Astrocyte (in vitro differentiated cells and primary cell): ENCODE measurements at regions not wholly inside any gene's neighbourhood (a gene's known extent, or its start where the extent isn't known, plus 50 kb on each side); places are given as distances from the start of the nearest gene placed in this dataset.

Source experiments
- DNase-seq: peaks from one replicate; pipeline ENCODE4 v3.0.0-alpha.2; 2010; ENCODE audit warnings: low read depth
- FAIRE-seq: peaks from 2 replicates; lab custom pipeline; 2011; peaks lifted over from hg19 to GRCh38; lab: Jason Lieb, UNC
- H2AFZ ChIP-seq: 2 replicates; pipeline ENCODE4 v1.6.0; 2012; ENCODE audit warnings: low read depth, low read length, inconsistent platforms
- H3K27ac ChIP-seq: 2 replicates; pipeline ENCODE4 v1.5.1; 2011; ENCODE audit warnings: low read depth, low read length, inconsistent platforms
- H3K27me3 ChIP-seq: 2 replicates; pipeline ENCODE4 v1.6.0; 2011; ENCODE audit warnings: low read length, inconsistent platforms; ENCODE audit not compliant: insufficient read depth
- H3K36me3 ChIP-seq: 2 replicates; pipeline ENCODE4 v1.5.1; 2011; ENCODE audit warnings: low read length, inconsistent platforms; ENCODE audit not compliant: insufficient read depth
- H3K4me1 ChIP-seq: 2 replicates; pipeline ENCODE4 v1.5.1; 2011; ENCODE audit warnings: low read length, inconsistent platforms; ENCODE audit not compliant: insufficient read depth
- H3K4me2 ChIP-seq: 2 replicates; pipeline ENCODE4 v1.6.0; 2012; ENCODE audit warnings: low read length, inconsistent platforms
- H3K4me3 ChIP-seq: 2 replicates; pipeline ENCODE4 v1.5.1; 2011; ENCODE audit warnings: low read depth, mild to moderate bottlenecking, low read length, inconsistent platforms; ENCODE audit not compliant: insufficient read depth
- H3K79me2 ChIP-seq: 2 replicates; pipeline ENCODE4 v1.6.0; 2012; ENCODE audit warnings: mild to moderate bottlenecking, low read length, inconsistent platforms; ENCODE audit not compliant: insufficient read depth
- H3K9ac ChIP-seq: 2 replicates; pipeline ENCODE4 v1.6.0; 2012; ENCODE audit warnings: mild to moderate bottlenecking, low read length, inconsistent platforms
- H3K9me3 ChIP-seq: 2 replicates; pipeline ENCODE4 v1.5.1; 2012; ENCODE audit warnings: low read depth, mild to moderate bottlenecking, low read length, inconsistent platforms; ENCODE audit not compliant: insufficient read depth
- H4K20me1 ChIP-seq: 2 replicates; pipeline ENCODE4 v1.6.0; 2012; ENCODE audit warnings: low read length, inconsistent platforms; ENCODE audit not compliant: insufficient read depth
- H3K27ac Mint-ChIP-seq: one replicate; pipeline ENCODE4 v1.8.0; 2021; ENCODE audit warnings: mild to moderate bottlenecking, mixed read lengths; ENCODE audit not compliant: unreplicated experiment
- H3K27me3 Mint-ChIP-seq: one replicate; pipeline ENCODE4 v1.8.0; 2021; ENCODE audit warnings: low read depth, mixed read lengths; ENCODE audit not compliant: unreplicated experiment
- H3K36me3 Mint-ChIP-seq: one replicate; pipeline ENCODE4 v1.8.0; 2021; ENCODE audit warnings: low read depth, mixed read lengths; ENCODE audit not compliant: unreplicated experiment
- H3K4me1 Mint-ChIP-seq: one replicate; pipeline ENCODE4 v1.8.0; 2021; ENCODE audit warnings: low read depth, mixed read lengths; ENCODE audit not compliant: unreplicated experiment
- H3K4me3 Mint-ChIP-seq: one replicate; pipeline ENCODE4 v1.8.0; 2021; ENCODE audit warnings: mild to moderate bottlenecking, moderate library complexity, mixed read lengths; ENCODE audit not compliant: unreplicated experiment
- H3K9me3 Mint-ChIP-seq: one replicate; pipeline ENCODE4 v1.8.0; 2021; ENCODE audit warnings: mild to moderate bottlenecking, mixed read lengths; ENCODE audit not compliant: unreplicated experiment
- CTCF ChIP-seq: IDR thresholded peaks from 2 replicates; pipeline ENCODE4 v1.5.1; 2011; ENCODE audit warnings: low read depth, mild to moderate bottlenecking, inconsistent platforms, low read length, moderate library complexity; ENCODE audit not compliant: insufficient read depth
- EZH2 ChIP-seq: IDR thresholded peaks from 2 replicates; pipeline ENCODE4 v1.6.1; 2012; ENCODE audit warnings: mild to moderate bottlenecking, low read length, inconsistent platforms; ENCODE audit not compliant: insufficient read depth

- no peak overlapping the region for H2AFZ ChIP-seq
- no peak for FAIRE-seq
- no peak overlapping the region for H3K4me3 ChIP-seq
- H3K4me1 Mint-ChIP-seq: no peaks in the 10 kb centered on the region
- DNase-seq: no peak
- no peak overlapping the region for H3K27ac ChIP-seq
- no peaks in the 10 kb centered on the region for H3K36me3 Mint-ChIP-seq
- H3K9me3 ChIP-seq: peaks cover 5% of the 10 kb centered on the region
- TF ChIP-seq CTCF (no peak), EZH2 (no peak)
- H3K9ac ChIP-seq: no peak overlapping the region
- H3K9me3 Mint-ChIP-seq: peaks cover 2% of the 10 kb centered on the region
- no peak overlapping the region for H3K27ac Mint-ChIP-seq
- no peaks in the 10 kb centered on the region for H3K27me3 ChIP-seq
- H4K20me1 ChIP-seq: no peaks in the 10 kb centered on the region
- H3K36me3 ChIP-seq: no peaks in the 10 kb centered on the region
- peaks cover 9% of the 10 kb centered on the region for H3K27me3 Mint-ChIP-seq
- no peaks in the 10 kb centered on the region for H3K4me1 ChIP-seq
- no peak overlapping the region for H3K4me3 Mint-ChIP-seq
- H3K79me2 ChIP-seq: no peaks in the 10 kb centered on the region
- no peak overlapping the region for H3K4me2 ChIP-seq
These were observed 167.1 kb upstream of the SLC24A3 start for GRCh38 chr20:19045371-19045770.

- H3K4me3 ChIP-seq: no peak overlapping the region
- no peaks in the 10 kb centered on the region for H3K36me3 Mint-ChIP-seq
- H3K27me3 Mint-ChIP-seq: peaks cover 6% of the 10 kb centered on the region
- no peaks in the 10 kb centered on the region for H3K4me1 Mint-ChIP-seq
- H3K27ac ChIP-seq: no peak overlapping the region
- no peak overlapping the region for H3K4me3 Mint-ChIP-seq
- H3K9ac ChIP-seq: no peak overlapping the region
- no peaks in the 10 kb centered on the region for H3K79me2 ChIP-seq
- no peak for TF ChIP-seq EZH2
- no peak for TF ChIP-seq CTCF
- H3K27me3 ChIP-seq: no peaks in the 10 kb centered on the region
- H3K4me2 ChIP-seq: no peak overlapping the region
- H2AFZ ChIP-seq: no peak overlapping the region
- no peak overlapping the region for H3K27ac Mint-ChIP-seq
- DNase-seq: no peak
- H3K9me3 Mint-ChIP-seq: no peaks in the 10 kb centered on the region
- no peaks in the 10 kb centered on the region for H3K36me3 ChIP-seq
- FAIRE-seq: no peak
- H3K9me3 ChIP-seq: peaks cover 5% of the 10 kb centered on the region
- H4K20me1 ChIP-seq: no peaks in the 10 kb centered on the region
- H3K4me1 ChIP-seq: no peaks in the 10 kb centered on the region
These were observed 165.1 kb upstream of the SLC24A3 start for GRCh38 chr20:19047040-19047950.

- peaks cover 3% of the 10 kb centered on the region for H3K27me3 Mint-ChIP-seq
- Histone ChIP-seq H3K27me3 (no peaks in the 10 kb centered on the region), H3K9me3 (peaks cover 5% of the 10 kb centered on the region), H3K27ac (no peak overlapping the region), H3K4me1 (no peaks in the 10 kb centered on the region), H3K4me3 (no peak overlapping the region), H4K20me1 (no peaks in the 10 kb centered on the region), H2AFZ (no peak overlapping the region), H3K36me3 (no peaks in the 10 kb centered on the region), H3K4me2 (no peak overlapping the region), H3K79me2 (no peaks in the 10 kb centered on the region), H3K9ac (no peak overlapping the region)
- no peak for FAIRE-seq
- H3K27ac Mint-ChIP-seq: no peak overlapping the region
- no peaks in the 10 kb centered on the region for H3K4me1 Mint-ChIP-seq
- TF ChIP-seq CTCF (no peak), EZH2 (no peak)
- no peak overlapping the region for H3K4me3 Mint-ChIP-seq
- no peaks in the 10 kb centered on the region for H3K9me3 Mint-ChIP-seq
- H3K36me3 Mint-ChIP-seq: no peaks in the 10 kb centered on the region
- DNase-seq: no peak
These were observed 164.5 kb upstream of the SLC24A3 start for GRCh38 chr20:19047951-19048296.
